ENCODE measurements at regions not wholly inside any gene's neighbourhood (a gene's known extent, or its start where the extent isn't known, plus 50 kb on each side); places are given as distances from the start of the nearest gene placed in this dataset.

DNA sequence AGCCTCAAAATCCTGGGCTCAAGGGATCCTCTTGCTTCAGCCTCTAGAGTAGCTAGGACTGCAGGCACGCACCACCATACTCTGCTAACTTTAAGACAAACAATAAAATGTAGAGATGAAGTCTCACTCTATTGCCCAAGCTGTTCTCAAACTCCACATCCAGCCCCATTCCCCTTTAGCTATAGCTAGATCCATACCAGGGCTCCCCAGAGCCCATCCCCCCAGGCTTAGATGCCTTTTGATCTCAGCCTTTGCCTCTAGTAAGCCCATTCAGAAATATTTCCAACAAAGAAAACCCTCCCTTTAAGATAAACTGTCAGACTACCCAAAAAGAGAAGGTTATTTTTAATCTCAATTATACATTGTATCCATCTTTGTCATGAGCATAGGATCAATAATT lies 325.4 kb downstream of the CHRM3 start:
- DNase-seq (ENCODE audit: low read depth in 4 of 6, low spot score in 6 of 6): no peak
- H3K9me3 ChIP-seq (ENCODE audit: control insufficient read depth, insufficient read depth, low read length): no peaks in the 10 kb centered on the region
- H3K4me3 ChIP-seq (ENCODE audit: low read depth, low read length): no peak overlapping the region
- H3K27ac ChIP-seq (ENCODE audit: low read depth, low read length): no peak overlapping the region
- H3K4me1 ChIP-seq (ENCODE audit: control insufficient read depth, insufficient read depth, low read length): no peaks in the 10 kb centered on the region
- 80% methylated on average over 1 of the region's 1 CpG for WGBS (ENCODE audit: insufficient coverage)
- no peaks in the 10 kb centered on the region for H3K36me3 ChIP-seq (ENCODE audit: control insufficient read depth, insufficient read depth, low read length)
- H3K27me3 ChIP-seq (ENCODE audit: control insufficient read depth, insufficient read depth, low read length): no peaks in the 10 kb centered on the region

DNA sequence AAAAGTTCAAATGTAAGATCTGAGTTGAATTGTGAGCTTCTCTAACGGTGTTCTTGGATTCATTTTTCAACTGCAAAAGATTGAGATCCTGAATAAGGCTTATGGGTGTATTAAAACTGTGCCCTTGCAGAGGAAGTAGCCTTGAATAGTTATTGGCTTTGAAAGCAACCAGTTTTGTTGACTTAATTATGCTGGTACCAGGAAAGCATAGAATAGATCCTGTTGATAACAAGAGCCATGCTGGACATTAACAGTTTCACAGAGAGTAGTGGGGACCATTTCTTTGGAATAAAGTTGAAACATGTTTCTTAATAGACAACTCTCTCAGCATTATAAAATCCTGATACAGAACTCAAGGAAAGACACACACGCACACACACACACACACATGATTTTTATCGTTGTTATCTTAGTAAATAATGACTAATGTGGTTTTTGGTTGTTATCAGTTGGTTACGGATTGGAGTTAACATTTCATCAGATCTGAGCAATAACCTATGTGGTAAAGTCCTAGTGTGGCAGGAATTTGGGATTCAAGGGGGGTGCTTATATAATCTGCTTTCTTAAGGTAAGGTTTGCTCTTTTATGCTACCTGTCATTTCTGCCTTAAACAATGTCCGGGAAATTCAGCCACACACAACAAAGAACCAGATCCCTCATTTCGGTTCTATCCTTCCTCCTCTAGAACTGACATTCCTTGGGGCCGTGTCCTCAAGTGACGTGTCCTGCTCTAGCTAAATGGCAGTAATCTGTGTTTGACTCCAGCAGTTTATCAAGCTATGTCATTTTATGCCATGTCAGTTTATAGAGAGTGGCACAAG lies 330.9 kb downstream of the CHRM3 start:
- WGBS (ENCODE audit: insufficient coverage): 77% methylated on average over 3 of the region's 8 CpGs
- no peak overlapping the region for H3K27ac ChIP-seq (ENCODE audit: low read depth, low read length)

DNA sequence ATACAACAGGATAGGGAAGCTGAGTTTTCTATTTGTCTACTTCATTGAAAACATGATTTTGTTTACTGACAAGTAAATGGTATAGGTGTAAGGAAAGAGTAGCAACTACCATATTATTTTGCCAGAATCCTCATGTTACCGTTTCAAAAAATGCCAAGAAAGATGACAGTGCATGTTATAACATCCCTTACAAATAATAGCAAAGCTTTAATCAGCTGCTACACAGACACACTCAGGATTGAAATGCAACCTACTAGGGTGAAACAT lies 331.5 kb downstream of the CHRM3 start:
- Histone ChIP-seq H3K27me3 (ENCODE audit: control insufficient read depth, insufficient read depth, low read length) (no peaks in the 10 kb centered on the region), H3K9me3 (ENCODE audit: control insufficient read depth, insufficient read depth, low read length) (no peaks in the 10 kb centered on the region), H3K27ac (ENCODE audit: low read depth, low read length) (no peak overlapping the region), H3K4me1 (ENCODE audit: control insufficient read depth, insufficient read depth, low read length) (no peaks in the 10 kb centered on the region), H3K4me3 (ENCODE audit: low read depth, low read length) (no peak overlapping the region), H3K36me3 (ENCODE audit: control insufficient read depth, insufficient read depth, low read length) (no peaks in the 10 kb centered on the region)
- WGBS (ENCODE audit: insufficient coverage): no CpG with 5 or more reads among the region's 1 CpG
- no peak for DNase-seq (ENCODE audit: low read depth in 4 of 6, low spot score in 6 of 6)

More for the DNA sequence above, 330.9 kb downstream of the CHRM3 start:
- no peaks in the 10 kb centered on the region for H3K9me3 ChIP-seq (ENCODE audit: control insufficient read depth, insufficient read depth, low read length)
- H3K4me3 ChIP-seq (ENCODE audit: low read depth, low read length): no peak overlapping the region
- H3K36me3 ChIP-seq (ENCODE audit: control insufficient read depth, insufficient read depth, low read length): no peaks in the 10 kb centered on the region
- H3K4me1 ChIP-seq (ENCODE audit: control insufficient read depth, insufficient read depth, low read length): no peaks in the 10 kb centered on the region
- no peak for DNase-seq (ENCODE audit: low read depth in 4 of 6, low spot score in 6 of 6)
- no peaks in the 10 kb centered on the region for H3K27me3 ChIP-seq (ENCODE audit: control insufficient read depth, insufficient read depth, low read length)

- H3K27ac ChIP-seq (ENCODE audit: low read depth, low read length): no peak overlapping the region
- H3K27me3 ChIP-seq (ENCODE audit: control insufficient read depth, insufficient read depth, low read length): no peaks in the 10 kb centered on the region
- H3K36me3 ChIP-seq (ENCODE audit: control insufficient read depth, insufficient read depth, low read length): no peaks in the 10 kb centered on the region
- DNase-seq (ENCODE audit: low read depth in 4 of 6, low spot score in 6 of 6): no peak
- H3K4me3 ChIP-seq (ENCODE audit: low read depth, low read length): no peak overlapping the region
- WGBS (ENCODE audit: insufficient coverage): 83% methylated on average over 1 of the region's 1 CpG
- H3K4me1 ChIP-seq (ENCODE audit: control insufficient read depth, insufficient read depth, low read length): no peaks in the 10 kb centered on the region
- no peaks in the 10 kb centered on the region for H3K9me3 ChIP-seq (ENCODE audit: control insufficient read depth, insufficient read depth, low read length)
These were observed 332.2 kb downstream of the CHRM3 start for GRCh38 chr1:239718571-239718970.

DNA sequence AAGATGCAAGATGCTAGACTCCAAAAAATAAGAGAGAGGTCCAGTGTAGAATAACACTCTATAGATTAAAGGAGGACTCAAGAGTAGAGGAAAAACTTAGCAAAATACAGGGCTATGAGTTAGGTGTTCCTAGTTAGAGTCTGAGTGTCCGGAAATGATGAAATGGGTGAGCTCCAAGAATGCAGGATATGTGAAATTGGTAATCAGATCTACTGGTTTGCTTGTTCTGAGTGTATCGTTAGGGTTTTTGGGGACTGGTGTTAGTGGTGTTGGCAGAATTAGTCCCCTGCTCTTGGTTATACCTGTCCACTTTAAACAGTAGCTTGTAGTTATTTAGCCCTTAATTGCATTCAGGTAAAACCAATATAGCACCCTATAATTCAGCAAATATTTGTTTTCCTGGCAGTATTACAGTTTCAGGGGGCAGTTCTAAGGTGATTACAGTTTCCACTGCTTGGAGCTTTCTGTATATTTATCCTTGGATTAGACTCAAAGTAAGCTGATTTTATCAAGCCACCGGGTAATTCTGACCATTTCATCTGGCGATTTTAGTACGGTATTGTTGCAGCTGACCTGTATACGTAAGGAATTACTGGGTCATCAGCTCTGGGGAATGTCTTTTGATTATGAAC lies 332.7 kb downstream of the CHRM3 start:
- Histone ChIP-seq H3K4me3 (ENCODE audit: low read depth, low read length) (no peak overlapping the region), H3K36me3 (ENCODE audit: control insufficient read depth, insufficient read depth, low read length) (no peaks in the 10 kb centered on the region), H3K4me1 (ENCODE audit: control insufficient read depth, insufficient read depth, low read length) (no peaks in the 10 kb centered on the region), H3K27ac (ENCODE audit: low read depth, low read length) (no peak overlapping the region), H3K9me3 (ENCODE audit: control insufficient read depth, insufficient read depth, low read length) (no peaks in the 10 kb centered on the region), H3K27me3 (ENCODE audit: control insufficient read depth, insufficient read depth, low read length) (no peaks in the 10 kb centered on the region)
- WGBS (ENCODE audit: insufficient coverage): 89% methylated on average over 6 of the region's 6 CpGs
- DNase-seq (ENCODE audit: low read depth in 4 of 6, low spot score in 6 of 6): no peak

DNA sequence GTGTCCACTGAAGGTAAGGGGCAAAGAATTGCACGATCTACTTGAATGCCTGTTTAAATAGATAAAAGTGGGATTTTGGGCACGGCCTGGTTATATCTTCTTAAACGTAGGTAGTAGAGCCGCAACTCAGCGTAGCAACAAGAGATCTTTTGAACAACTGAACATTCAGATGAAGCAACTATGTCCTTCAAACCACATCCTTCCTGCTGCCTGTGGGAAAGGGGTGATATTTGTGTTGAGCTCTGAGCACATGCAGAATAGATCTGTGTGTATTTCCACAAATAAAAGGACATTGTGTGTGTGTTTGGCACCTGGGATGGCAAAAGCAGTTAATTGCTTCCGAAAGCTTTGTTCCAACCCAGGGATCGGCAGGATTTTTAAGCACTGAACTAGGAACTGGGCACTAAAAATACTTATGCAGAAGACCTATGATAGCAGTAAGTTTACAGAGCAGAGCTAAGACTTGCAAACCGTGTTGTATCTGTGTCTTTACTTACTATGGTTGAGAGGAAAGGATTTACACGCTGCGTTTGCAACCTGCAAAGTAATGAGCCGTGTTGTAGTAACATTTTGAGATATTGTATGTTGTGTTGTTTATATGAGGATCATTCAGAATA lies 333.4 kb downstream of the CHRM3 start:
- WGBS (ENCODE audit: insufficient coverage): 32% methylated on average over 4 of the region's 11 CpGs
- H3K9me3 ChIP-seq (ENCODE audit: control insufficient read depth, insufficient read depth, low read length): no peaks in the 10 kb centered on the region
- no peak overlapping the region for H3K4me3 ChIP-seq (ENCODE audit: low read depth, low read length)
- H3K27ac ChIP-seq (ENCODE audit: low read depth, low read length): no peak overlapping the region
- DNase-seq (ENCODE audit: low read depth in 4 of 6, low spot score in 6 of 6): no peak
- H3K4me1 ChIP-seq (ENCODE audit: control insufficient read depth, insufficient read depth, low read length): no peaks in the 10 kb centered on the region
- no peaks in the 10 kb centered on the region for H3K36me3 ChIP-seq (ENCODE audit: control insufficient read depth, insufficient read depth, low read length)
- no peaks in the 10 kb centered on the region for H3K27me3 ChIP-seq (ENCODE audit: control insufficient read depth, insufficient read depth, low read length)

GRCh38 chr1:239722035-239722434 lies 335.7 kb downstream of the CHRM3 start:
- H3K36me3 ChIP-seq (ENCODE audit: control insufficient read depth, insufficient read depth, low read length): no peaks in the 10 kb centered on the region
- DNase-seq (ENCODE audit: low read depth in 4 of 6, low spot score in 6 of 6): no peak
- WGBS (ENCODE audit: insufficient coverage): no CpG with 5 or more reads among the region's 1 CpG
- H3K27me3 ChIP-seq (ENCODE audit: control insufficient read depth, insufficient read depth, low read length): no peaks in the 10 kb centered on the region
- H3K9me3 ChIP-seq (ENCODE audit: control insufficient read depth, insufficient read depth, low read length): no peaks in the 10 kb centered on the region
- H3K27ac ChIP-seq (ENCODE audit: low read depth, low read length): no peak overlapping the region
- no peaks in the 10 kb centered on the region for H3K4me1 ChIP-seq (ENCODE audit: control insufficient read depth, insufficient read depth, low read length)
- no peak overlapping the region for H3K4me3 ChIP-seq (ENCODE audit: low read depth, low read length)

DNA sequence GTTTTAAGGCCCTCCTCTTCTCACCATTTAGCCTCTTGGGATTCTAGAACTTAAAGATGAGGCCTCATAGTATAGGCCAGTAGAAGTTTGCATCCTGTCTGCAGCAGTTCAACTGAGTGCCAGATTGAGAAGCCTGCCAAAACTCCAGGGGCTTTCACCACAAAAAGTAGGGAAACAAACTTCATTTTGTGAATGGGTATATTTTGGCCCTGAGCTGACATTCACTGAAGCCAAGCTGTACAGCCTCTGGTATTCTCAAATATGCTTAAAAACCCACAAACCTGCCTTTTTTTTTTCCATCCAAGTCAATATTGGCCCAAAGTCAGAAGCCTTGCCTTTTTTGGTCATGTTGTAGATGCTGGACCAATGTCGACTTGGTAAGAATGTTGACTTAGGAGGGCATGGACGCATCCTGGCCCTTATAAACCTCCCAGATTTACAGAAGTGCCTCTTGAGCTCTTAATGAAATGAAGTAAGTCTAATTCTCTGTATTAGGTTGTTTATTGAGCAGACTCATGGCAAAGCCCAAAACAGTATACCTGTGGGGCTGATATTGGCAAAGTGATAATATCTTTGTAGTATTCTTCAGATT lies 337.5 kb downstream of the CHRM3 start:
- H3K27ac ChIP-seq (ENCODE audit: low read depth, low read length): no peak overlapping the region
- WGBS (ENCODE audit: insufficient coverage): no CpG with 5 or more reads among the region's 2 CpGs
- H3K27me3 ChIP-seq (ENCODE audit: control insufficient read depth, insufficient read depth, low read length): no peaks in the 10 kb centered on the region
- no peaks in the 10 kb centered on the region for H3K9me3 ChIP-seq (ENCODE audit: control insufficient read depth, insufficient read depth, low read length)
- no peak overlapping the region for H3K4me3 ChIP-seq (ENCODE audit: low read depth, low read length)
- H3K4me1 ChIP-seq (ENCODE audit: control insufficient read depth, insufficient read depth, low read length): no peaks in the 10 kb centered on the region
- H3K36me3 ChIP-seq (ENCODE audit: control insufficient read depth, insufficient read depth, low read length): no peaks in the 10 kb centered on the region
- DNase-seq (ENCODE audit: low read depth in 4 of 6, low spot score in 6 of 6): peak in 1 of 6 donors; percentile 23

- WGBS (ENCODE audit: insufficient coverage): 64% methylated on average over 3 of the region's 6 CpGs
- no peak for DNase-seq (ENCODE audit: low read depth in 4 of 6, low spot score in 6 of 6)
- H3K36me3 ChIP-seq (ENCODE audit: control insufficient read depth, insufficient read depth, low read length): no peaks in the 10 kb centered on the region
- no peaks in the 10 kb centered on the region for H3K9me3 ChIP-seq (ENCODE audit: control insufficient read depth, insufficient read depth, low read length)
- no peaks in the 10 kb centered on the region for H3K27me3 ChIP-seq (ENCODE audit: control insufficient read depth, insufficient read depth, low read length)
- H3K4me3 ChIP-seq (ENCODE audit: low read depth, low read length): no peak overlapping the region
- no peaks in the 10 kb centered on the region for H3K4me1 ChIP-seq (ENCODE audit: control insufficient read depth, insufficient read depth, low read length)
- no peak overlapping the region for H3K27ac ChIP-seq (ENCODE audit: low read depth, low read length)
These were observed 339.0 kb downstream of the CHRM3 start for GRCh38 chr1:239725371-239725770.
